Lower leg skin (tissue), 4 donors: ENCODE measurements at regions not wholly inside any gene's neighbourhood (a gene's known extent, or its start where the extent isn't known, plus 50 kb on each side); places are given as distances from the start of the nearest gene placed in this dataset.
A peak's percentile ranks its signal among the peaks of the same experiment; 100 is the strongest.

Experiments used
- DNase-seq, 2 donors: peaks; one replicate each; pipeline ENCODE4 v3.0.0-alpha.2; 2019; ENCODE audit warnings: low spot score in 2 of 2
- H3K4me3 ChIP-seq: fragments of 200-600 bp; sonication (generic); 2 replicates; pipeline ENCODE4 v1.5.1; 2017; ENCODE audit warnings: mild to moderate bottlenecking, low read depth; ENCODE audit not compliant: poor library complexity, severe bottlenecking
- POLR2A ChIP-seq, 2 donors: fragments of 450-650 bp; IDR thresholded peaks; one replicate each; pipeline ENCODE4 v1.6.1; 2016 to 2017; ENCODE audit warnings: antibody characterized with exemption in 2 of 2, mild to moderate bottlenecking in 1 of 2, moderate library complexity in 1 of 2
- WGBS, 2 donors: methylation state at CpG; one replicate each; pipeline ENCODE4 v1.1.5; 2018; 5-methylcytosine and 5-hydroxymethylcytosine counted together
- intact Hi-C: fragments of 100-400 bp; cut with DNase I; formaldehyde crosslinking; loops from one replicate; pipeline ENCODE4 v1.15.0; 2023; ENCODE audit warnings: low total_unique reads
- TF ChIP-seq, protein P1 (sequence below), 3 donors: fragments of 450-650 bp; IDR thresholded peaks; one replicate each; pipeline ENCODE4 v1.5.1; 2016; ENCODE audit warnings: antibody characterized with exemption in 3 of 3, mild to moderate bottlenecking in 3 of 3, moderate library complexity in 2 of 3

DNA sequence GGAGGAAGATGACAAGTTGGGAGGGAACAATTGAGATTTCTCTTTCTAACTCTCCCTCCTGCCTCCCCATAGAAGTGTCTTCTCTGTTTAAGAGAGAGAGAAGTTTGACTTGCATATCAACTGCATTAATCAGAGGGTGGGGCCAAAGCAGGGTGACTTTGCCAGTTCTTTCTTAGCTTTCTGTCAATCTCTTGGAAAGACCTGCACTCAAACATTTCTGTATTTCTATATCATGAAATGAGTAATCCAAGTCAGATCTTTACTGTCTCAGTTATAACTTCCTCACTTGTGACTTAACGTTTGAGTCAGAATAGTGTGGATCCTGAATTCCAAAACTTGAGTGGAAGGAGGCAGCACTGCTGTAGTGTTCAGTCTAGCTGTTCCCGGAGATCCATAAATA, 180.8 kb upstream of the KCNK2 start:
- no peak overlapping the region for H3K4me3 ChIP-seq
- no peak for DNase-seq
- intact Hi-C loops = no loop called here
- TF ChIP-seq POLR2A (IDR thresholded peaks at IDR 0.05) = no peak
- TF ChIP-seq, protein P1, sequence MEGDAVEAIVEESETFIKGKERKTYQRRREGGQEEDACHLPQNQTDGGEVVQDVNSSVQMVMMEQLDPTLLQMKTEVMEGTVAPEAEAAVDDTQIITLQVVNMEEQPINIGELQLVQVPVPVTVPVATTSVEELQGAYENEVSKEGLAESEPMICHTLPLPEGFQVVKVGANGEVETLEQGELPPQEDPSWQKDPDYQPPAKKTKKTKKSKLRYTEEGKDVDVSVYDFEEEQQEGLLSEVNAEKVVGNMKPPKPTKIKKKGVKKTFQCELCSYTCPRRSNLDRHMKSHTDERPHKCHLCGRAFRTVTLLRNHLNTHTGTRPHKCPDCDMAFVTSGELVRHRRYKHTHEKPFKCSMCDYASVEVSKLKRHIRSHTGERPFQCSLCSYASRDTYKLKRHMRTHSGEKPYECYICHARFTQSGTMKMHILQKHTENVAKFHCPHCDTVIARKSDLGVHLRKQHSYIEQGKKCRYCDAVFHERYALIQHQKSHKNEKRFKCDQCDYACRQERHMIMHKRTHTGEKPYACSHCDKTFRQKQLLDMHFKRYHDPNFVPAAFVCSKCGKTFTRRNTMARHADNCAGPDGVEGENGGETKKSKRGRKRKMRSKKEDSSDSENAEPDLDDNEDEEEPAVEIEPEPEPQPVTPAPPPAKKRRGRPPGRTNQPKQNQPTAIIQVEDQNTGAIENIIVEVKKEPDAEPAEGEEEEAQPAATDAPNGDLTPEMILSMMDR (IDR thresholded peaks at IDR 0.05) = no peak
- WGBS, 2 donors = 64 to 73% methylated on average over 2 of the region's 2 CpGs

DNA sequence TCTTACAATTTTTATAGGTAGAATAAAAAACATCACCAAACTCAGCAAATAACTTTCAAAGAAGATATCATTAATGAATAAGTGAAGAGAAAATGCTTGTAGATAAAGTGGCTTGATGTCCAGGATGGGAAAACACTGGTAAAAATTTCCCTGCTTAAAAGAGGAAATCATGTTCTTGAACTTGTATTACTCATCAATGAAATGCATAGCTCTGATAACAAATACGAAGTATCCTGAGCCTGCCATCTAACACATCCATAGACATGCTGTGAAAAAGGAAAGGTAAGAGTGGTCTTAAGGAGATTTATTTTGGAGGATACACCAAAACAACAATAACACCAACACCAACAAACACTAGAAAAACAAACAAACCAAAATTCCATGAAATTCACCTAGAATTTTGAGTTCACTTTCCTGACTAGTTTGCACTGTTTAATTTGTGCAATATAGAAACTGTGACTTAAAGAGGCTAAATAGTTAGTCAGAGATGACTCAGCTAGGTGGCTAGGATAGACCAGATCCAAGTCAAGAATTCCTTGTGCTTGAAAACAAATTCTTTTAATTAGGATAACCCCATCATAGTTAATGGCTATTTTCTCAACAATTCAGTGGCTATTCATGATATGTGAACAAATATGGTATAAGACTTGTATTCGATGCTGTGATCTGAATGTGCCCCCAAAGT, 179.8 kb upstream of the KCNK2 start:
- H3K4me3 ChIP-seq = no peak overlapping the region
- no peak for DNase-seq
- WGBS, 2 donors = 89% methylated on average over 2 of the region's 2 CpGs
- intact Hi-C loops = no loop called here
- TF ChIP-seq POLR2A (IDR thresholded peaks at IDR 0.05) = no peak
- TF ChIP-seq, protein P1 (IDR thresholded peaks at IDR 0.05) = no peak

DNA sequence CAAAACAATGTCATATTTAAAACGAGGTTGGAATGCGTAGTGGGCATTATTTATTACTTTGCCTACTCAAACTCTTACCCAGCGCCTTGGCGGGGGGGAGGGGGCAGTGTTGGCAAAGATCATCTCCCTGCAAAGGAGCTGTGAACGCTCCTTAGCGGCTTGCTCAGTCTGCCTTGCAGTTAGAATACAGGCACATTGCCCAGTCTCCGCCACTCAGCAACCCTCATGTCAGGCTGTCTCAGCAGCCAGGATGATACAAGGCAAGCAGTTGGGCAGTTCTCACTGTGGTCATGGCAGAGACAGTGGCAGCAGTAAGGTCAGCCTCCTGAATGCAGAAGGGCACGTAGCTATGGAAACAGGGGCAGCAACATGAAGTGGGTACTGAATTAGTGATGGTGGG, 170.4 kb upstream of the KCNK2 start:
- TF ChIP-seq, protein P1 (IDR thresholded peaks at IDR 0.05) = no peak
- TF ChIP-seq POLR2A (IDR thresholded peaks at IDR 0.05) = no peak
- 81 to 83% methylated on average over 8 of the region's 8 CpGs for WGBS, 2 donors
- intact Hi-C loops = no loop called here
- no peak overlapping the region for H3K4me3 ChIP-seq
- no peak for DNase-seq

DNA sequence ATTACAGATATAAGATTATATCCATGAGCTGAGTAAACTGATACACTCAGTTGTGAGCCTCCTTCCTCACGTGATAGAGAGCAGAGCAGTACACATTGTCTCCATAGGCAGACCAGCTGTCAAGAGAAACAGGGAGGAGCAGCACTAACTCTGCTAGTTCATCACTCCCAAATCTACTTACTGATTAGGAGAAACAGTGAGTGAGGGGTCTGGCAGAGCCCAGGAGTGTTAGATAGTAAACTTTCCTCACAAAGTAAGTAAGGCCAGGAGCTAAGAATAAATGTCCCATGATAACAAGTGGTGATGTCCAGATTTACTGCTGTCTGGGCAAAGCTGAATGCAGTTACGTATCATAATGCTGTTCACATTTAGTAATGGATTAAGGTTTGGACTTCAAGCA, 168.6 kb upstream of the KCNK2 start:
- intact Hi-C loops = no loop called here
- no peak overlapping the region for H3K4me3 ChIP-seq
- WGBS, 2 donors = 56 to 93% methylated on average over 2 of the region's 2 CpGs
- TF ChIP-seq POLR2A (IDR thresholded peaks at IDR 0.05) = no peak
- TF ChIP-seq, protein P1 (IDR thresholded peaks at IDR 0.05) = no peak
- DNase-seq = no peak

DNA sequence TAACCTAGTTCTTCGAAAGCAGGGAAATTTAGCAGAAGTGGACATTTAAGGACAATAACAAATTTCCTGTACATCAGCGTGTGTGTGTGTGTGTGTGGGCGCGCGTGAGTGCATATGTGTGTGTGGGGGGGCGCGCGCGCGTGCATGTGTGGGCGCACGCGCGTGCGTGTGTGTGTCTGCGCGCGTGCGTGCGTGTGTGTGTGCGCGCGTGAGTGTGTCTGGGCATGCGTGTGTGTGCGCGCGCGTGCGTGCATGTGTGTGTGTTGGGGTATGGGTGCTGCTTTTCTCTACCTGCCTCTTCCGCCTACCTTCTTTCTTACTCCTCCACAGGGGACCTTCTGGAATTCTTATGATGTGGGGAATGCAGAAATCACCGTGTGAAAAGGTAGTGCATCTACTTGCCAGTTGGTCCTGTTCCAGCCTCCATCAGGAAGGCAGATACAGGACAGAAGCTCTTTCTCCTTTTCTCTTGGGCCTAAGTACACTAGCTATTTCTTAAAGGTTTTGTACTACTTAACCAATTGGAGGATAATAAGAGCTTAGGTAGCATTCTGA, 165.4 kb upstream of the KCNK2 start:
- DNase-seq = no peak
- no peak overlapping the region for H3K4me3 ChIP-seq
- TF ChIP-seq, protein P1 (IDR thresholded peaks at IDR 0.05) = no peak
- TF ChIP-seq POLR2A (IDR thresholded peaks at IDR 0.05) = no peak
- 77 to 81% methylated on average over 31 of the region's 31 CpGs for WGBS, 2 donors
- intact Hi-C loops = no loop called here

DNA sequence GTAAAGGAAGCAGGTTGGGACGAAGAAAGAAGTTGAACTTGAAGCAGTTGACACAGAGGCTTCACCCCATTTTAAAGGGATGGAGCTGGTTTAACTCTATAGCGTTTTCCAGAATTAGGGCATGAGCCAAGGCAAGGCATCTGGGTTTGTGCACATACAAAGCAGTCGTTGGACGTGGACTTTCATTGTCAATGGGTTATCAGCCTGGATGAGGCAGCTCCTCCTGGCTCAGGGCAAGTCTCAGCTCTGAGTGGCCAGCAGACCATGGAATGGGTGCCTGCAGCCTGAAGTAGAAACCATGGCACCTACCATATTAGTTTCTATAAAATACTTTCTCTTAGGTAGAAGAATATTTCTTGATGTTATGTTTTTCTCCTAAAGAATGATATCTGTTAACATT, 163.8 kb upstream of the KCNK2 start:
- H3K4me3 ChIP-seq = no peak overlapping the region
- intact Hi-C loops = no loop called here
- DNase-seq = peak in 1 of 2 donors; percentile 80
- WGBS, 2 donors = 78 to 82% methylated on average over 4 of the region's 4 CpGs
- TF ChIP-seq, protein P1 (IDR thresholded peaks at IDR 0.05) = no peak
- no peak for TF ChIP-seq POLR2A (IDR thresholded peaks at IDR 0.05)
